ENCODE measurements at regions not wholly inside any gene's neighbourhood (a gene's known extent, or its start where the extent isn't known, plus 50 kb on each side); places are given as distances from the start of the nearest gene placed in this dataset.
A peak's percentile ranks its signal among the peaks of the same experiment; 100 is the strongest.

DNA sequence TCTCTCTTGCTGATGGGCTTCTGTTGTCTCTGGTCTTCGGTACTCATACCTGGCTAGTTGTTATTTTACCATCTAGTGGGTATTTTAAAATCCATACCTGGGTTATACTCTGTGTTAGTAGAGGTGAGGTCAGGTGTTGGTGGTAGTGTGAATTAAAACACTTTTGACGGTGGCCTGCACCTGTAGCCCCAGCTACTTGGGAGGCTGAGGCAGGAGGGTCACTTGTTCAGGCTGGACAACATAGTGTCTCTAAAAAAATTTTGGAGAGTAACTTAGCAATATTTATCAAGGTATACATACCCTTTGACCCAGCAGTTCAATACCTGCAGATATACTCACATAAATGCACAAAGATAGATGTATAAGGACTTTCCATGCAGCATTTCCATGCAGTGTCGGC lies 55.4 kb downstream of the GSX1 start:
- in situ Hi-C loops (cut with HindIII; ENCODE audit: low pct_unique_long_range_greater_than_20kb, low sequenced_read_pairs) = no loop called here
- DNase-seq (ENCODE audit: low read depth, low spot score) = no peak

DNA sequence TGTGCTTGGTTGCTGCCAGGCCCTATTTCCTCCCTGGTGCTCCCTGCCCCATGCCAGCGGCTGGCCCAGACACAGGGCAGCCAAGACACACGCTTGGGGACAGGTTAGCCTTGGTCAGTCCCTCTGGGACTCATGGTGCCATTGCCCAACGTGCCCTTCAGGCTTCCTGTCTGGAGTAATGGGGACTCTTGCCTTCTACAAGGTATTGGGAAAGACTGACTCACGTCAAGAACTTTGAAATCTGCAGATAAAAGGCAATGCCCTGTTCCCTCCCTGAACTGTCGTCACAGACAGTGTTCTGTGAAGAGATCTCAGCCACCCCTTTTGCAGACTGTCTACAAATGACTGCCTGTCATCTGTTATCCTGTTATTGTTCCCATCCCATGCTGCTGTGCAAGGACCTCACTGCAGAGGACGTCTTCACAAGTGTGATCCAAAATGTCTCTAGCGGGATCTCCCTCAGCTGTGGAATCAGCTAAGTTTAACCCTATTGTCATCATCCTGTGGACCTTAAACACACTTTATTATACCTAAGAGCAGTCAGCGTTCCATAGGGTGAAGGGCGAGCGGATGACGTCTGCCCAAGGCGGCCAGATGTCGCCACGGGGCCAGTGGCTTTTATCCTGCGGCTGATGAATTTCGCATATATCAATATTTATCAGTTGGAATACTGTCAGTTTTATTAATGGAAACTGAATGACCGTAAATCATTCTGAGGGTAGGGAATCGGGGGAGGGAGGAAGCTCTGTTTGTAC lies 59.0 kb downstream of the GSX1 start:
- in situ Hi-C loops (cut with HindIII; ENCODE audit: low pct_unique_long_range_greater_than_20kb, low sequenced_read_pairs) = loop anchor here (25.0 kb wide), 1 partner anchor 111 kb away; the partner anchor contains the start of gene CDX2
- no peak for DNase-seq (ENCODE audit: low read depth, low spot score)

DNA sequence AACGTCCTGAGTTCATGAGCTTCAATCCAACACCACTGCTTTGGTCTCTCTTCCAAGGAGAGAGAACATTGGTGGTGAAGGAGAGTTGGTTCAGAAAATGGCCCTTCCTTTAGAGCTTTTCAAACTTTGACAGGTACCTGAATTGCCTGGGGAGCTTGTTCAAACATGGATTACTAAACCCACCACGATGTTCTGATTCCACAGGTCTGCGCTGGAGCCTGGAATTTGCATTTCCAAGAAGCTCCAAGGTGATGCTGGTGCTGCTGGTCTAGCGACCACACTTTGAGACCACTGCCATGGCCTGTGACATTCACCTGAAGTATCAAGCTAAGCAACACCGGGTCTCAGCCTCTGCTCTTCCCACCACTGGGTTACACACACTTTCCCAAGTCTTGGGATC lies 60.2 kb downstream of the GSX1 start:
- DNase-seq (ENCODE audit: low read depth, low spot score) = no peak
- in situ Hi-C loops (cut with HindIII; ENCODE audit: low pct_unique_long_range_greater_than_20kb, low sequenced_read_pairs) = loop anchor here (25.0 kb wide), 1 partner anchor 110 kb away; the partner anchor contains the start of gene CDX2

DNA sequence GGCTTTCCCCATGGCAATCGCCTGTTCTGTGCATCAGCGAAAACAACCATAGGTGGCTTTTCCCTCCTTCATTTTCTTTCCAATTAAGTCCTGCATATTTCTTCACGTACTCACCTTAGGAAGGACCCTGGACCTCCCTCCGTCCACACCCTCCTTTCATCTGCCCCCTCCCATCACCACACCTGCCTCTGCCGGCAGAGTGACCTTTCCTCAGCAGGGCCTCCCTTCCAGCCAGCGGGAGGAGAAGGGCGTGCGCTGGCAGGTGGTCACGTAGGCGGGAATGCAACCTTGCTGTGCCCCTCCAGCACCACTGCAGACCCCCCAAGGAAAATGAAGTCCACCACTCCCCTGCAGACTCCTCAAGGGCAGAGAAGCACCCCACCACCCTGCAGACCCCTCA lies 61.1 kb downstream of the GSX1 start:
- in situ Hi-C loops (cut with HindIII; ENCODE audit: low pct_unique_long_range_greater_than_20kb, low sequenced_read_pairs) = loop anchor here (25.0 kb wide), 1 partner anchor 109 kb away; the partner anchor contains the start of gene CDX2
- DNase-seq (ENCODE audit: low read depth, low spot score) = no peak

DNA sequence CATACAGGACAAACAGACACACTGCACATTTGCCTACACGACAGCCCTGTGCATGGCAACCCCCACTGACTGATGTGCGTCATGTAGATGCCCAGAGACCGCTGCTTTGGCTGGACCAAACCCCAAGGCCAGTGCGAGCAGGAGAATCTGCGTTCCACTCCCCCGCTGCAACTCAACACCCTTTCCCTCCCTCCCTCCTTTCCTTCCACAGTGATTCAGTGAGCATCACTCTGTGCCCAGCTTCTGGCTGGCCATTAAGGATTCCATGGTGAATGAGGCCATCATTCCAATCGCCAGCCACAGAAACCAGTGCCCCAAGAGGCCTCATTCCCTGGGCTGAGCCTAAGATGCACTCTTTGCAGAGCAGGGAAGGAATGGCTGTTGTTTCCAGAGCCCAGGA lies 61.6 kb downstream of the GSX1 start:
- in situ Hi-C loops (cut with HindIII; ENCODE audit: low pct_unique_long_range_greater_than_20kb, low sequenced_read_pairs) = loop anchor here (25.0 kb wide), 1 partner anchor 108 kb away; the partner anchor contains the start of gene CDX2
- DNase-seq (ENCODE audit: low read depth, low spot score) = no peak

DNA sequence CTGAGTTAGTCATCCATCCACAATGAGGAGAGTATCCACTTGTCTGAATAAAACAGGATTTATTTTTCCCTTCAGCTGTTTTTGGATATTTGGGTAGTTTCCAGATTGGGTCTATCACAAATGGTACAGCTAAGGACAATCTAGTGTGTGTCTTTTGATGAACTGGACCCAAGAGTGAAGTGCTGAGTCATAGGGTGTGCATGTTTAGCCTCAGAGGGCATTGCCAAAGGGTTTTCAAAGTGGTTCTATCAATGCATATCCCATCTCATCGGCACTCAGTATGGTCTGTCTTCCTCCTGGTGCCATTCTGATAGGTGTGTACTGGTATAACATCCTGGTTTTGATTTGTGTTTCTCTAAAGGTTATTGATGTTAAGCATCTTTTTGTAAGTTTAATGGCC lies 62.3 kb downstream of the GSX1 start:
- in situ Hi-C loops (cut with HindIII; ENCODE audit: low pct_unique_long_range_greater_than_20kb, low sequenced_read_pairs) = loop anchor here (25.0 kb wide), 1 partner anchor 108 kb away; the partner anchor contains the start of gene CDX2
- no peak for DNase-seq (ENCODE audit: low read depth, low spot score)

DNA sequence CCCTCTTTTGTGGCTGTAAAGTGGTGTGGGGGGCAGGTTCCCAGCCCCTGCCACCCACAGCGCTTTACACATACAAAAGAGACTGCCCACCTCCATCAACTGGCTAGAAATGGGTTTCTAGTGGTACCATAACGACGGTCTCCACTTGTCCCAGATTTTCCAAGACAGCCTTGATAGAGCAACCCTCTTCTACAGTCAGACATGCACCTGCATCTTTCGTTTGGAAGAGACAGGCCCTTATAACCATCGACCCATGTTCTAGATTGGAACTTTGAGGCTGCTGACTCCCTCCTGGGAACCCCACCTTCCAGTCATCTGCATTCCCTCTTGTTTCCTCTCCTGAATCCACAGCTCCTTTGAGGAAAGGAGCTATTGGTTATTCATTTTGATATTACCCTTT lies 63.1 kb downstream of the GSX1 start:
- in situ Hi-C loops (cut with HindIII; ENCODE audit: low pct_unique_long_range_greater_than_20kb, low sequenced_read_pairs) = loop anchor here (25.0 kb wide), 1 partner anchor 107 kb away; the partner anchor contains the start of gene CDX2
- no peak for DNase-seq (ENCODE audit: low read depth, low spot score)

DNA sequence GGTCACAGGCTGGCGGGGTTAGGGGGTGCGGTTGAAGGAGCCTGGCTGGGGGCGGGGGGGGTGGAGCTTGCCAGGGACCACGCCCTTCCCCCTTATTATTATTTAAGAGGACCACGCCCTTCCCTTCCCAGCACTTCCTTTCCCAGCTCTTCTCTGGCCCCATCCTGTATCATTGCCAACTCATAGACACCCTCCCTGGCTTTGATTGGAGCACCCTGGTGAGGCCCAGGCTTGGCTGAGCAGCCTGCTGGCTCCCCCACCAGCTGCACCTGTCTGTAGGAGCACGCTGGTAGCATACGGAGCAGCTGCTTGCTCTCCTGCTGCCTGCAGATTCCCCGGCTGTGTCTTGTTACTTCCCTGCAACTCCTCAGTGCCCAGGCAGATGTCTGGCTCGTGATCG lies 62.5 kb upstream of the PDX1 start:
- no peak for DNase-seq (ENCODE audit: low read depth, low spot score)
- in situ Hi-C loops (cut with HindIII; ENCODE audit: low pct_unique_long_range_greater_than_20kb, low sequenced_read_pairs) = loop anchor here (25.0 kb wide), 1 partner anchor 105 kb away; the partner anchor contains the start of gene CDX2

DNA sequence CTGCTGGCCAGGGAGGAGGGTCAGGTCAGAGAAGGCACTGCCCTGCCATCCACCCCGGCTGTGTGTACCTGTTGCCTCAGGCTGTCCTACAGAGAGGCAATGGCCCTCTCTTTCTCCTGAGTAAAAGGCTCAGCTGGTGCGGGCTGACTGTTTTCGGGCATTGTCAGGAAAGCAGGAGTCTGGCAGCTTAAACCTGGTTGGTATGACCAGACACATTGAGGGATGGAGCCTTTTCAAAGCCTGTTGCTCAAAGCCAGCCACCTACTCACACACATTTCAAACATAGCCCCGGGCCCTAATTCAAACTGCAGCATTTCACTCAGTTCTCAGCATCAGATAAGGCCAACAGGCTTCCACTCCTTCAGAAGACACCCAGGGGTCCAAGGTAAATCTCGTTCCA lies 61.8 kb upstream of the PDX1 start:
- no peak for DNase-seq (ENCODE audit: low read depth, low spot score)
- in situ Hi-C loops (cut with HindIII; ENCODE audit: low pct_unique_long_range_greater_than_20kb, low sequenced_read_pairs) = loop anchor here (25.0 kb wide), 1 partner anchor 104 kb away; the partner anchor contains the start of gene CDX2

DNA sequence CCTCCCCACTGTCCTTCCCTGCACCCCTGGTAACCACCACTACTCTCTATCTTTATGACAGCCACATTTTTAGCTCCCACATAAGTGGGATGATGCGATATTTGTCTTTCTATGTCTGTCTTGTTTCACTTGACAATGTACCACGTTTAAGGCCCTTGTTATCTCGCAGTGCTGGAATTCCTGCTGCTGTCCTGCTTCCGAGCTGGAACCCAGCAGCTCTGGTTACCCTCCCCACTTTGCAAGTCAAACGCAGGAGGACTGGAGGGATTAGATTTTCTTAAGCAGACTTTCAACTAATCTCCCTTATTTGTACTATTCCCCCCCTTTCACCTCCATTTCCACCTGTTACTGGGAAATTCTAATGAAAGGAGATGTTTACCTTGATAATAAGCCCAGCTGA lies 59.1 kb upstream of the PDX1 start:
- in situ Hi-C loops (cut with HindIII; ENCODE audit: low pct_unique_long_range_greater_than_20kb, low sequenced_read_pairs) = loop anchor here (25.0 kb wide), 1 partner anchor 102 kb away; the partner anchor contains the start of gene CDX2

DNA sequence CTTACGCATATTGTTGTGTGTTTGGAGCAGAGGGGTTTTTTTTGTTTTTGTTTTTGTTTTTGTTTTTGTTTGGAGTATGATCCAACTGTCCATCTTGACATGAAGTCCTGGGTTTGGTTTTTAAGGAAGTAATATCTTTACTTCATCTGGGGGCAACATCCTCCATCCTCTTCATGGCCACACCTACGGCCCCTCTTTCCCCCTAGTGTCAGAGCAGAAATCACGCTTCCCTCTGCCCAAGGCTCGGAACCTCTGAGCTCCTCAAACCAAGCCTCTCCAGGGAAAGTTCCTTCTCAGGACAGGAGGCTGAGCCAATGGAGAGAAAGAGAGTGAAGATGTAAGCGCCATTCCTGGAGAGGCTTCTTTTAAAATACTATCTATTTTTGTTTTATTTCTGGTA lies 58.6 kb upstream of the PDX1 start:
- no peak for DNase-seq (ENCODE audit: low read depth, low spot score)
- in situ Hi-C loops (cut with HindIII; ENCODE audit: low pct_unique_long_range_greater_than_20kb, low sequenced_read_pairs) = loop anchor here (25.0 kb wide), 1 partner anchor 101 kb away; the partner anchor contains the start of gene CDX2

More for the DNA sequence above, 59.1 kb upstream of the PDX1 start:
- no peak for DNase-seq (ENCODE audit: low read depth, low spot score)

DNA sequence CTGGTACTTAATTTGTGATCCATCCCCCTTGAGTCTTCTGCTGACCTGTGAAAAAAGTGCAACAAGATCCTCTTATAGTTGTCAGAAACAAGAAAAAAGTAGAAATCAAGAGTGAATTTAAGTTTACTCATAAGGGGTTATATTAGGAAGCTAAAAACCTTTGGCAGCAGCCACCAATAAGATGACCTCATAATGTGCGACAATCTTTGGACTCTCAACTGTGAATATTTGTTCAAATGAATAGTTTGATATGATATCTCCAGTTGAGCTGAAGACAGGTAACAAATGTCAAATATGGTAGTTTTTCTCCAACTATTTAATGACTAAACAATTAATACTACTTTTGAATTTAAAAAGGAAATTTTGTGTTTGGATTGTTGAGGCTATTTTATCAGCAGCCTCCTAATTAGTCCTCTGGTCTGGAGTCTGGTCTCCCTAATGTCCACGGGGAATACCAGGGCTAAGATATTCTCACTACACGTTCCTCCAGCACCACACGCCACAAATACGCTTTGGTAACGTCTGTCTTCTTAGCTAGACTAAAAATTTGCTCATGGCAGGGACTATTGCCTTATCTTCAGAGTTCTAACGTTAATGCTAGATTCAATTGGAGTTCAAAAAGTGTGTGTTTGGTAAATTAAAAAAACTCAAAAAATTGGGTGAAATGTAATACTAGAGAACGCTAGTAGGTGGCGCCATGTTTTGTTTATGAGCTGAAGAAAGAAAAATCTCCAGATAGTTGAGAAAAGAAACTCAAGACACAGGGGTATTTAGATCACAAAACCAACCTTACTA lies 51.0 kb upstream of the PDX1 start:
- in situ Hi-C loops (cut with HindIII; ENCODE audit: low pct_unique_long_range_greater_than_20kb, low sequenced_read_pairs) = loop anchor here (25.0 kb wide), 1 partner anchor 93 kb away; the partner anchor contains the start of gene CDX2
- DNase-seq (ENCODE audit: low read depth, low spot score) = peak; percentile 35

DNA sequence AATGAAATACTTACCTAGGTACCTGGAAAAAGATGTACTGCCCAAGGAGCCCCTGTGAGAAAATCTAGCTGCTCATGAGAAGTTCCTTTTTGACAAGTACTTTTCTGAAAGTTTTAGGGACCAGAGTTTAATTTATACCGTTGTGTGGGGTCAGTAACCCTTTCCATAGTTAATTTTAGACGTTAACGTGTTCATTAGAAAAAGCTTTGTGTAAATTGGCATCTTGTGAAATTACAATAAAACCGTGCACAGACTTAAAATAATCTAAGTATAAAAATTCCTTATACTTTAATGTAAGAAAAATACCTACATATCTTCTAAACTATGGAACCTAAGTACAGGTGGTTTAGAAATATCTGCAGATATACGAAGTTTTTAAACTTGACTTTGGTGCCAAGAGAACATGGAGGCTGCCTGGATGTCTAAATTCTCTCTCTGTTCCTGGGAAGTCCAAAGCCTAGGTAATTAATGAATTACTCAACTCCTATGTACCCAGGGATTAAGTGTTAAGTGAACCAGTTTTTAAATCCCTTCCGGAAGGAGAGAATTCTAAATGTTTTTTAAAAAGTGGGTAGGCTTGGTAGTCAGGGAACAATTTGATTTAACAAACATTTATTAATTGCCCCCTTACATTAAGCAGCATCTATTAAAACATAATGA lies 50.2 kb upstream of the PDX1 start:
- no peak for DNase-seq (ENCODE audit: low read depth, low spot score)
- in situ Hi-C loops (cut with HindIII; ENCODE audit: low pct_unique_long_range_greater_than_20kb, low sequenced_read_pairs) = loop anchor here (25.0 kb wide), 1 partner anchor 93 kb away; the partner anchor contains the start of gene CDX2
